K562 (cell line): ENCODE measurements at regions not wholly inside any gene's neighbourhood (a gene's known extent, or its start where the extent isn't known, plus 50 kb on each side); places are given as distances from the start of the nearest gene placed in this dataset.

Source experiments
- RAD21 ChIP-seq, 2 experiments: fragments of 250-450 bp in 1 of 2; fragments of 450-650 bp in 1 of 2; sonication (Bioruptor Pico) in 1 of 2; formaldehyde crosslinking in 1 of 2; IDR thresholded peaks in 1 of 2; conservative IDR thresholded peaks in 1 of 2; 2 replicates each; pipeline versions ENCODE4 v1.4.0 to v1.8.0; 2020 to 2022; ENCODE audit warnings: mild to moderate bottlenecking in 2 of 2, moderate library complexity in 1 of 2
- TF ChIP-seq, protein P1 (sequence below): fragments of 250-450 bp; sonication (Bioruptor Pico); IDR thresholded peaks from 2 replicates; pipeline ENCODE4 v1.8.0; 2022; ENCODE audit warnings: moderate library complexity, mild to moderate bottlenecking, inconsistent platforms

GRCh38 chr17:15884731-15885130, 60.2 kb upstream of the ADORA2B start:
- TF ChIP-seq, protein P1, sequence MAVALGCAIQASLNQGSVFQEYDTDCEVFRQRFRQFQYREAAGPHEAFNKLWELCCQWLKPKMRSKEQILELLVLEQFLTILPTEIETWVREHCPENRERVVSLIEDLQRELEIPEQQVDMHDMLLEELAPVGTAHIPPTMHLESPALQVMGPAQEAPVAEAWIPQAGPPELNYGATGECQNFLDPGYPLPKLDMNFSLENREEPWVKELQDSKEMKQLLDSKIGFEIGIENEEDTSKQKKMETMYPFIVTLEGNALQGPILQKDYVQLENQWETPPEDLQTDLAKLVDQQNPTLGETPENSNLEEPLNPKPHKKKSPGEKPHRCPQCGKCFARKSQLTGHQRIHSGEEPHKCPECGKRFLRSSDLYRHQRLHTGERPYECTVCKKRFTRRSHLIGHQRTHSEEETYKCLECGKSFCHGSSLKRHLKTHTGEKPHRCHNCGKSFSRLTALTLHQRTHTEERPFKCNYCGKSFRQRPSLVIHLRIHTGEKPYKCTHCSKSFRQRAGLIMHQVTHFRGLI: no peak
- TF ChIP-seq RAD21 (CRISPR knock-in tag; conservative IDR thresholded peaks at IDR 0.05 in 1 of 2, IDR thresholded peaks at IDR 0.05 in 1 of 2): no peak
